Occipital lobe (tissue), 1 donor: ENCODE measurements at regions not wholly inside any gene's neighbourhood (a gene's known extent, or its start where the extent isn't known, plus 50 kb on each side); places are given as distances from the start of the nearest gene placed in this dataset.

Experiments
- DNase-seq: peaks from one replicate; lab custom pipeline; 2025; lab: John Stamatoyannopoulos, UW

- no peak for DNase-seq
Measured at GRCh38 chr9:107933516-107933915, 443.9 kb upstream of the KLF4 start.

GRCh38 chr9:107933097-107933496 is 443.5 kb upstream of the KLF4 start:
- DNase-seq, result no peak

GRCh38 chr9:107932601-107933000 is 443.0 kb upstream of the KLF4 start:
- no peak for DNase-seq

- DNase-seq, result no peak
Measured at GRCh38 chr9:107932046-107932445, 442.5 kb upstream of the KLF4 start.

GRCh38 chr9:107931071-107931715 is 441.6 kb upstream of the KLF4 start:
- DNase-seq, result no peak

GRCh38 chr9:107929443-107929842 is 439.9 kb upstream of the KLF4 start:
- DNase-seq, result no peak

GRCh38 chr9:107928701-107929371 is 439.3 kb upstream of the KLF4 start:
- no peak for DNase-seq

GRCh38 chr9:107927276-107927675 is 437.7 kb upstream of the KLF4 start:
- DNase-seq, result no peak

- DNase-seq, result no peak
Measured at GRCh38 chr9:107925749-107926297, 436.3 kb upstream of the KLF4 start.

GRCh38 chr9:107922260-107922659 is 432.7 kb upstream of the KLF4 start:
- DNase-seq, result no peak

GRCh38 chr9:107919263-107919662 is 429.7 kb upstream of the KLF4 start:
- DNase-seq, result no peak

- DNase-seq, result no peak
Measured at GRCh38 chr9:107918749-107919148, 429.2 kb upstream of the KLF4 start.

GRCh38 chr9:107914151-107914550 is 424.6 kb upstream of the KLF4 start:
- DNase-seq, result no peak

- DNase-seq, result no peak
Measured at GRCh38 chr9:107907715-107908114, 418.1 kb upstream of the KLF4 start.

- DNase-seq, result no peak
Measured at GRCh38 chr9:107907255-107907654, 417.7 kb upstream of the KLF4 start.

GRCh38 chr9:107906074-107906473 is 416.5 kb upstream of the KLF4 start:
- DNase-seq, result no peak

GRCh38 chr9:107905308-107906020 is 415.9 kb upstream of the KLF4 start:
- DNase-seq, result no peak

- no peak for DNase-seq
Measured at GRCh38 chr9:107899961-107900330, 410.4 kb upstream of the KLF4 start.

GRCh38 chr9:107898761-107899160 is 409.2 kb upstream of the KLF4 start:
- DNase-seq, result no peak

GRCh38 chr9:107896544-107896943 is 407.0 kb upstream of the KLF4 start:
- DNase-seq, result no peak

- DNase-seq, result no peak
Measured at GRCh38 chr9:107895501-107896001, 406.0 kb upstream of the KLF4 start.

- no peak for DNase-seq
Measured at GRCh38 chr9:107894572-107895261, 405.1 kb upstream of the KLF4 start.
